Left lung (tissue), 4 donors: ENCODE measurements at regions not wholly inside any gene's neighbourhood (a gene's known extent, or its start where the extent isn't known, plus 50 kb on each side); places are given as distances from the start of the nearest gene placed in this dataset.

Experiments used
- ATAC-seq: fragments of 200-7000 bp; cut with Tn5 transposase; one replicate; pipeline ENCODE4 v1.9.1; 2020; ENCODE audit warnings: moderate library complexity
- DNase-seq, 4 donors: peaks; one replicate each; pipeline ENCODE4 v3.0.0-alpha.2; 2013 to 2020
- H3K27ac ChIP-seq, 2 donors: fragments of 200-600 bp; sonication (generic) in 1 of 2; one replicate each; pipeline versions ENCODE4 v1.5.0 to v1.8.0; 2020 to 2021
- H3K27me3 ChIP-seq, 2 donors: fragments of 200-600 bp; sonication (generic) in 1 of 2; one replicate each; pipeline versions ENCODE4 v1.5.0 to v1.8.0; 2020 to 2021
- H3K36me3 ChIP-seq, 2 donors: fragments of 200-600 bp; sonication (generic) in 1 of 2; one replicate each; pipeline versions ENCODE4 v1.5.0 to v1.8.0; 2020 to 2021
- H3K4me1 ChIP-seq, 2 donors: fragments of 200-600 bp; one replicate each; pipeline ENCODE4 v1.8.0; 2021
- H3K4me3 ChIP-seq, 2 donors: fragments of 200-600 bp; sonication (generic) in 1 of 2; one replicate each; pipeline versions ENCODE4 v1.5.0 to v1.8.0; 2020 to 2021; ENCODE audit warnings: mild to moderate bottlenecking in 1 of 2
- H3K9me3 ChIP-seq, 2 donors: fragments of 200-600 bp; sonication (generic) in 1 of 2; one replicate each; pipeline versions ENCODE4 v1.5.0 to v1.8.0; 2020 to 2021
- intact Hi-C, 2 donors: fragments of 100-400 bp; cut with DNase I; formaldehyde crosslinking; loops; one replicate each; pipeline versions ENCODE4 v1.11.2 to v1.14.2; 2022
- TF ChIP-seq, protein P1 (sequence below), 2 donors: fragments of 200-600 bp; sonication (generic) in 1 of 2; IDR thresholded peaks; one replicate each; pipeline versions ENCODE4 v1.5.0 to v1.8.0; 2021; ENCODE audit warnings: antibody characterized with exemption in 2 of 2
- donor health status: DM: no; HTN: yes; CAD: no.
- donor health status: DM: no; HTN: no; CAD: no.

DNA sequence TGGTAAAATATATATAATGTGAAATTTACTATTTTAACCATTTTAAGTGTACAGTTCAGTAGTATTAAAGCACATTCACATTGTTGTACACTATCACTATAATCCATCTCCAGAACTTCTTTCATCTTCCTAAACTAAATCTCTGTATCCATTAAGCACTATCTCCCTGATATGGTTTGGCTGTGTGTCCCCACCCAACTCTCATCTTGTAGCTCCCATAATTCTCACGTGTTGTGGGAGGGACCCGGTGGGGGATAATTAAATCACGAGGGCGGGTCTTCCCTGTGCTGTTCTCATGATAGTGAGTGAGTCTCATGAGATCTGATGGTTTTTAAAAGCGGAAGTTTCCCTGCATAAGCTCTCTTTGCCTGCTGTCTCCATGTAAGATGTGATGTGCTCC lies 178.9 kb upstream of the NABP1 start:
- no peaks in the 10 kb centered on the region for H3K36me3 ChIP-seq
- H3K27me3 ChIP-seq, result no peaks in the 10 kb centered on the region
- peaks cover 4 to 8% of the 10 kb centered on the region in 2 donors for H3K4me1 ChIP-seq
- no peaks in the 10 kb centered on the region for H3K9me3 ChIP-seq
- H3K4me3 ChIP-seq, result no peak overlapping the region
- no peak for ATAC-seq
- TF ChIP-seq, protein P1, sequence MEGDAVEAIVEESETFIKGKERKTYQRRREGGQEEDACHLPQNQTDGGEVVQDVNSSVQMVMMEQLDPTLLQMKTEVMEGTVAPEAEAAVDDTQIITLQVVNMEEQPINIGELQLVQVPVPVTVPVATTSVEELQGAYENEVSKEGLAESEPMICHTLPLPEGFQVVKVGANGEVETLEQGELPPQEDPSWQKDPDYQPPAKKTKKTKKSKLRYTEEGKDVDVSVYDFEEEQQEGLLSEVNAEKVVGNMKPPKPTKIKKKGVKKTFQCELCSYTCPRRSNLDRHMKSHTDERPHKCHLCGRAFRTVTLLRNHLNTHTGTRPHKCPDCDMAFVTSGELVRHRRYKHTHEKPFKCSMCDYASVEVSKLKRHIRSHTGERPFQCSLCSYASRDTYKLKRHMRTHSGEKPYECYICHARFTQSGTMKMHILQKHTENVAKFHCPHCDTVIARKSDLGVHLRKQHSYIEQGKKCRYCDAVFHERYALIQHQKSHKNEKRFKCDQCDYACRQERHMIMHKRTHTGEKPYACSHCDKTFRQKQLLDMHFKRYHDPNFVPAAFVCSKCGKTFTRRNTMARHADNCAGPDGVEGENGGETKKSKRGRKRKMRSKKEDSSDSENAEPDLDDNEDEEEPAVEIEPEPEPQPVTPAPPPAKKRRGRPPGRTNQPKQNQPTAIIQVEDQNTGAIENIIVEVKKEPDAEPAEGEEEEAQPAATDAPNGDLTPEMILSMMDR (IDR thresholded peaks at IDR 0.05), result no peak
- DNase-seq, result no peak
- H3K27ac ChIP-seq, result no peak overlapping the region
- intact Hi-C loops, result no loop called here

DNA sequence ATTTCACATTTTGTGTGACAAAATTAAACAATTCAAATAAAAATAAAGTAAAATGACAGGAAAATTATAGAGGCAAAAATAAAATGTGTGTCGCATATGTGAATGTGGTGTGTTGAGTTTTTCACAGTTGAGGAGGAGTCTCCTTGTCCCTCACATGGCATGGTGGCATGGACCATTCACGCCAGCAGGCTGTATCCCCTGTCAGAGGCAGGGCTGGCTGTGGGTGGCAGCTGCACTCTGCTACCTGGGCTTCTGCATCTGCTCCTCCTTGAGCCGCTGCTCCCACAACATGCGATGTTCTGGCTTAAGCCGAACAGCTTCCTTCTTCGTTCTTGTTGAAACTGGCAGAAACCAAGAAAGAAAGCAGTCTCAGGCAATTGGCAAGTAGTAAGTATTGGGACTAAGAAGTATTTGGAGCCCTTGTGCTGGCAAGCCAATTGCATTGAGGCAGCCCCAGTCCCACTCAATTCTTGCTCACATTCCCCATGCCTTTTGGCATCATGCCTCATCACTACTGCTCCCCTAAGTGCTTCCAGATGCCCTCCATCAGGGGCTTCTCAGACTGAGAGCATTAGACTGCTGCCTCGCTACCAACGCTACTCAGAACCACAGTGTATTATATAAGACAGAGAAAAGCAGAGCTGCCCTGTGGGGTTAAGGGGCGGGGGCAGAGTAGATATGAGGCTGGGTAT lies 177.9 kb upstream of the NABP1 start:
- Histone ChIP-seq H3K36me3 (no peaks in the 10 kb centered on the region), H3K27me3 (no peaks in the 10 kb centered on the region), H3K4me1 (peaks cover 4 to 8% of the 10 kb centered on the region in 2 donors), H3K4me3 (no peak overlapping the region), H3K9me3 (no peaks in the 10 kb centered on the region), H3K27ac (no peak overlapping the region)
- intact Hi-C loops, result loop anchor here in 1 of 2 donors (5.0 kb wide), 1 partner anchor 283 kb away; no protein-coding TSS in a partner anchor
- DNase-seq, result peak in 1 of 4 donors; percentile 41
- TF ChIP-seq, protein P1 (IDR thresholded peaks at IDR 0.05), result no peak
- ATAC-seq, result no peak

DNA sequence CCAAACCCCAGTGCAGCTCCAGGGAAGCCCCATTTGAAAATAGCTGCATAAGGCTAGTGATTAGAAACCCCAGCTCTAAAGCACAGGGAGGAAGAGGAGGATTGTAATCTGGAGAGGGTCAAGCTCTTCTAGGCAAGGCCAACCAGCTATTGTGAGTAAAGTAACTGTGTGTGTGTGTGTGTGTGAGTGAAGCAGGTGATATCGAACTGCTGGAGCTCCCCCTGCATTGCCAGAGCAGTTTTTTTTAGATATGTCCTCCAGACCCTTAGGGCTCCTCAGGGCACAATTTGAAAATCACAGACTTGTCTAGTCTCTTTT lies 177.4 kb upstream of the NABP1 start:
- peak overlapping the region in 1 of 2 donors; percentile 4 for H3K27ac ChIP-seq
- intact Hi-C loops, result loop anchor here in 1 of 2 donors (5.0 kb wide), 1 partner anchor 283 kb away; no protein-coding TSS in a partner anchor
- no peaks in the 10 kb centered on the region for H3K36me3 ChIP-seq
- TF ChIP-seq, protein P1 (IDR thresholded peaks at IDR 0.05), result no peak
- ATAC-seq, result no peak
- peaks cover 4 to 8% of the 10 kb centered on the region in 2 donors for H3K4me1 ChIP-seq
- no peaks in the 10 kb centered on the region for H3K27me3 ChIP-seq
- DNase-seq, result no peak
- H3K9me3 ChIP-seq, result no peaks in the 10 kb centered on the region
- no peak overlapping the region for H3K4me3 ChIP-seq

DNA sequence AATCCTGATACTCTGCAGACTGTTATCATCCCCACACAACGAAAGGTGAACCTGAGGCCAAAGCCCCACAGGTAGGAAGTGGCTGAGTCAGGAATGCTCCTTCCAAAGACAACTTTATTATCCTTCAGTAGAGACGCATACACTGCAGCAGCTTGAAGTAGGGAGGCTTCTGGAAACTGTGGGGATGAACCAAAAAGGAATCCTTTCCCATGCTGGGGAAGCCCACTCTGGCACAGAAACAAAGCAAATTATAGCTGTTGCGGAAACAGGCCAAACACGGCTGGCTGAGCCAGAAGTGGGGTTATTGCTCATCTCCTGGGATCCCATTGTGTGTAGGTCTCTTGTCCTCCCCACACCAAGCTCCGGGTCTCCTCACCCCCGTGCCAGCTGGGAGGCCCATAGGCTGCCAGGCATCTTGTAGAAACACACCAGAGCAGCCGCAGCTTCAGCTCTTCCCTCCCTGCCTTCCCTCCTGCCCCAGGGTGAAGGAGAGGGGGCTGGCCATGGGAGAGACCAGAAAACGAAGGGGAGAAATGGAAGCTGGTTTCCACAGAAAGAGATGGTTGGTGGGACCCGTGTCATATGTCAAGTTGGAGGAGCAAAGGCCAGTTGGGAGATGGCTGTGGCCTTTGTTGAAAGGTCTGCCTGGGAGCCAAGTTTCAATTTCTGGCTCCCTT lies 176.9 kb upstream of the NABP1 start:
- intact Hi-C loops, result loop anchor here in 1 of 2 donors (5.0 kb wide), 1 partner anchor 284 kb away; no protein-coding TSS in a partner anchor
- peak overlapping the region; percentile 4 to 36 for H3K27ac ChIP-seq
- TF ChIP-seq, protein P1 (IDR thresholded peaks at IDR 0.05), result no peak
- no peaks in the 10 kb centered on the region for H3K36me3 ChIP-seq
- ATAC-seq, result peak; percentile 39
- H3K9me3 ChIP-seq, result no peaks in the 10 kb centered on the region
- H3K27me3 ChIP-seq, result no peaks in the 10 kb centered on the region
- DNase-seq, result peak in 1 of 4 donors; percentile 52
- H3K4me1 ChIP-seq, result peaks cover 4 to 8% of the 10 kb centered on the region in 2 donors
- H3K4me3 ChIP-seq, result no peak overlapping the region

DNA sequence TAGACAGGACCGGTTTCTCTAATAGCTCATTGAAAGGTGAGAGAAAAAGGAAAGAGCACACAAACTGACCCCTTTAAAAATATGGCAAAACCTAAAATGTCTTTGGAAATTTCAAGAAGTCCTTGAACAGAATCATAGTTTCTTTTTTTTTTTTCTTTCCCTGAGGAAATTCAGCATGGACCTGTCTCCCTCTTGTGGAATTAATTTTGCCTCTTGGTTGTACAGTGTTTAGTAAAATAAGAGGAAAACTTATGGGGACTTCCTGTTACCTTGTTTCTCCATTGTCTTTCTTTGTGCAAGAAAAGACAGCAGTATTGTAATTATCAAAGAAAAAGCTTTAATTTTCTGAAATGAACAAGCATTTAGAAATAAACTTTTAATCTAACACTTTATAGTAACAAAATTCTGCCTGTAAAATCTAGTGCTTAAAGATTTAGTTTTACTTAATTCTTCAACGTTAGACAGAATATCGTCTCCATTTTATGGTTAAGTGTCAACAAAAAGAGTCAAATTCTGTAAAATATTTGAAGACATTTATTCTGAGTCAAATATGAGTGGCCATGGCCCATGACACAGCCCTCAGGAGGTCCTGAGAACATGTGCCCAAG lies 176.3 kb upstream of the NABP1 start:
- TF ChIP-seq, protein P1 (IDR thresholded peaks at IDR 0.05), result peak; percentile 41 to 56
- Histone ChIP-seq H3K36me3 (no peaks in the 10 kb centered on the region), H3K9me3 (no peaks in the 10 kb centered on the region), H3K27me3 (no peaks in the 10 kb centered on the region), H3K4me3 (no peak overlapping the region), H3K4me1 (peaks cover 4 to 8% of the 10 kb centered on the region in 2 donors), H3K27ac (peak overlapping the region; percentile 4 to 36)
- intact Hi-C loops, result loop anchor here in 1 of 2 donors (5.0 kb wide), 1 partner anchor 284 kb away; no protein-coding TSS in a partner anchor
- peak in 1 of 4 donors; percentile 64 for DNase-seq
- peak; percentile 78 for ATAC-seq
